HepG2 (cell line): ENCODE measurements at regions not wholly inside any gene's neighbourhood (a gene's known extent, or its start where the extent isn't known, plus 50 kb on each side); places are given as distances from the start of the nearest gene placed in this dataset.

ENCODE experiments used
- EZH2 ChIP-seq: conservative IDR thresholded peaks from 2 replicates; pipeline ENCODE4 v1.6.1; 2012; ENCODE audit warnings: mild to moderate bottlenecking, low read depth, low read length, moderate library complexity
- FOXM1 ChIP-seq: sonication (generic); formaldehyde crosslinking; IDR thresholded peaks from 2 replicates; pipeline ENCODE4 v1.5.0; 2020; ENCODE audit warnings: missing genetic modification reagents
- RBM22 ChIP-seq: fragments of 200-400 bp; formaldehyde crosslinking; optimal IDR thresholded peaks from 2 replicates; pipeline ENCODE3; 2017; ENCODE audit warnings: mild to moderate bottlenecking, low read length, moderate library complexity
- ZNF382 ChIP-seq: sonication (generic); formaldehyde crosslinking; IDR thresholded peaks from 2 replicates; pipeline ENCODE4 v1.5.0; 2020; ENCODE audit warnings: missing genetic modification reagents, mild to moderate bottlenecking, borderline replicate concordance
- TF ChIP-seq, protein P1 (sequence below): sonication (generic); formaldehyde crosslinking; IDR thresholded peaks from 2 replicates; pipeline ENCODE4 v1.9.0; 2021; ENCODE audit warnings: missing genetic modification reagents, mild to moderate bottlenecking, borderline replicate concordance
- TF ChIP-seq, protein P2 (sequence below): sonication (generic); formaldehyde crosslinking; IDR thresholded peaks from 2 replicates; pipeline ENCODE4 v1.5.0; 2020; ENCODE audit warnings: mild to moderate bottlenecking, missing genetic modification reagents, moderate library complexity
- TF ChIP-seq, protein P3 (sequence below): sonication (generic); formaldehyde crosslinking; IDR thresholded peaks from 2 replicates; pipeline ENCODE4 v1.4.0; 2020; ENCODE audit warnings: missing genetic modification reagents; ENCODE audit errors: not compliant biosample characterization
- TF ChIP-seq, protein P4 (sequence below): sonication (generic); formaldehyde crosslinking; IDR thresholded peaks from 2 replicates; pipeline ENCODE4 v1.8.1; 2023; ENCODE audit warnings: mild to moderate bottlenecking, missing genetic modification reagents, borderline replicate concordance

DNA sequence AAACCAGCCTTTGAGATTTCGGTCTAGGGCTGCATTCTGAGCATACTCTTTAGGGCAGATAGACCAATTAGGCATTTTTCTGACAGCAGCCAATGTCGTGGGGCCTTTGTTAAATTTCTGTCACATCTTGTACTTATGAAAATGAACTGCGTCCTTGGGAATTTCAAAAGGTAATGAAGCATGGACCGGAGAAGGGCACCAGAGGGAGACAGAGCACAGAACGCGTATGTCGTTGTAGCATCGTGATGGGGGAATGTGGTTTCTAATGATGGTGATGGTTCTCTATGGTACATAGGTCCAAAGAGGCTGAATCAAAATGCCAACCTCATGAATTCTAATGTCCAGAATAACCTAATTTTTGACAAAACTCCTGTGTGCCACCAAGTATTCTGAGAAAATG lies 483.9 kb upstream of the CRIM1 start:
- TF ChIP-seq, protein P1, sequence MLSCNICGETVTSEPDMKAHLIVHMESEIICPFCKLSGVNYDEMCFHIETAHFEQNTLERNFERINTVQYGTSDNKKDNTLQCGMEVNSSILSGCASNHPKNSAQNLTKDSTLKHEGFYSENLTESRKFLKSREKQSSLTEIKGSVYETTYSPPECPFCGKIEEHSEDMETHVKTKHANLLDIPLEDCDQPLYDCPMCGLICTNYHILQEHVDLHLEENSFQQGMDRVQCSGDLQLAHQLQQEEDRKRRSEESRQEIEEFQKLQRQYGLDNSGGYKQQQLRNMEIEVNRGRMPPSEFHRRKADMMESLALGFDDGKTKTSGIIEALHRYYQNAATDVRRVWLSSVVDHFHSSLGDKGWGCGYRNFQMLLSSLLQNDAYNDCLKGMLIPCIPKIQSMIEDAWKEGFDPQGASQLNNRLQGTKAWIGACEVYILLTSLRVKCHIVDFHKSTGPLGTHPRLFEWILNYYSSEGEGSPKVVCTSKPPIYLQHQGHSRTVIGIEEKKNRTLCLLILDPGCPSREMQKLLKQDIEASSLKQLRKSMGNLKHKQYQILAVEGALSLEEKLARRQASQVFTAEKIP (CRISPR knock-in tag), result no peak
- TF ChIP-seq, protein P2, sequence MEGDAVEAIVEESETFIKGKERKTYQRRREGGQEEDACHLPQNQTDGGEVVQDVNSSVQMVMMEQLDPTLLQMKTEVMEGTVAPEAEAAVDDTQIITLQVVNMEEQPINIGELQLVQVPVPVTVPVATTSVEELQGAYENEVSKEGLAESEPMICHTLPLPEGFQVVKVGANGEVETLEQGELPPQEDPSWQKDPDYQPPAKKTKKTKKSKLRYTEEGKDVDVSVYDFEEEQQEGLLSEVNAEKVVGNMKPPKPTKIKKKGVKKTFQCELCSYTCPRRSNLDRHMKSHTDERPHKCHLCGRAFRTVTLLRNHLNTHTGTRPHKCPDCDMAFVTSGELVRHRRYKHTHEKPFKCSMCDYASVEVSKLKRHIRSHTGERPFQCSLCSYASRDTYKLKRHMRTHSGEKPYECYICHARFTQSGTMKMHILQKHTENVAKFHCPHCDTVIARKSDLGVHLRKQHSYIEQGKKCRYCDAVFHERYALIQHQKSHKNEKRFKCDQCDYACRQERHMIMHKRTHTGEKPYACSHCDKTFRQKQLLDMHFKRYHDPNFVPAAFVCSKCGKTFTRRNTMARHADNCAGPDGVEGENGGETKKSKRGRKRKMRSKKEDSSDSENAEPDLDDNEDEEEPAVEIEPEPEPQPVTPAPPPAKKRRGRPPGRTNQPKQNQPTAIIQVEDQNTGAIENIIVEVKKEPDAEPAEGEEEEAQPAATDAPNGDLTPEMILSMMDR (CRISPR knock-in tag), result peak; percentile 67
- TF ChIP-seq, protein P3, sequence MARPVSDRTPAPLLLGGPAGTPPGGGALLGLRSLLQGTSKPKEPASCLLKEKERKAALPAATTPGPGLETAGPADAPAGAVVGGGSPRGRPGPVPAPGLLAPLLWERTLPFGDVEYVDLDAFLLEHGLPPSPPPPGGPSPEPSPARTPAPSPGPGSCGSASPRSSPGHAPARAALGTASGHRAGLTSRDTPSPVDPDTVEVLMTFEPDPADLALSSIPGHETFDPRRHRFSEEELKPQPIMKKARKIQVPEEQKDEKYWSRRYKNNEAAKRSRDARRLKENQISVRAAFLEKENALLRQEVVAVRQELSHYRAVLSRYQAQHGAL (CRISPR knock-in tag), result no peak
- TF ChIP-seq ZNF382 (CRISPR knock-in tag), result no peak
- no peak for TF ChIP-seq RBM22
- TF ChIP-seq, protein P4, sequence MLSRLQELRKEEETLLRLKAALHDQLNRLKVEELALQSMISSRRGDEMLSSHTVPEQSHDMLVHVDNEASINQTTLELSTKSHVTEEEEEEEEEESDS (CRISPR knock-in tag), result no peak
- no peak for TF ChIP-seq FOXM1 (CRISPR knock-in tag)
- TF ChIP-seq EZH2, result no peak
